K562 (cell line): ENCODE measurements at regions not wholly inside any gene's neighbourhood (a gene's known extent, or its start where the extent isn't known, plus 50 kb on each side); places are given as distances from the start of the nearest gene placed in this dataset.

ENCODE experiments used
- ATAC-seq: fragments of 200-7000 bp; cut with Tn5 transposase; 3 replicates; pipeline ENCODE4 v1.9.1; 2020; ENCODE audit warnings: moderate library complexity
- BruUV-seq: library from RNA; stranded (reverse); fragments of 400-500 nt; replicated peaks from 2 replicates; lab custom pipeline; 2021; lab: Mats Ljungman, UMichigan
- CTCF ChIA-PET: fragments of 300-600 bp; formaldehyde crosslinking; extraction: SDS; loops from one replicate; lab custom pipeline; 2021; ENCODE audit warnings: low intra/inter-chr PET ratio; lab: Yijun Ruan, JAX
- POLR2A ChIA-PET: fragments of 300-600, 350-650 bp; sonication (Branson Sonifier 250); formaldehyde crosslinking; extraction: SDS; loops from one replicate; lab custom pipeline; 2021; ENCODE audit warnings: antibody characterized with exemption, inconsistent platforms; lab: Yijun Ruan, JAX
- DNase-seq, 4 experiments: peaks; one replicate each; pipeline versions ENCODE4 v3.0.0 to v3.0.0-alpha.2; 2011 to 2018; ENCODE audit warnings: low spot score in 3 of 4, mixed read lengths in 3 of 4; ENCODE audit errors: extremely low read depth in 1 of 4
- FAIRE-seq: peaks from 2 replicates; lab custom pipeline; 2011; peaks lifted over from hg19 to GRCh38; lab: Jason Lieb, UNC
- H2AFZ ChIP-seq: 2 replicates; pipeline ENCODE4 v1.6.0; 2011; ENCODE audit warnings: low read depth, low read length, control low read depth, inconsistent platforms
- H3K27ac ChIP-seq: fragments of 200-600 bp; 3 replicates; pipeline ENCODE4 v1.8.0; 2011; ENCODE audit warnings: low read depth, mild to moderate bottlenecking, control low read depth, inconsistent platforms, low read length, moderate library complexity, mixed read lengths; ENCODE audit errors: extremely low read depth
- H3K27me3 ChIP-seq, 2 experiments: fragments of 300-600 bp in 1 of 2; 2 replicates in 1 of 2; 3 replicates in 1 of 2; pipeline versions ENCODE4 v1.6.0 to v1.8.0; 2011; ENCODE audit warnings: inconsistent platforms in 2 of 2, low read length in 2 of 2, mild to moderate bottlenecking in 1 of 2, mixed read lengths in 1 of 2, moderate library complexity in 1 of 2; ENCODE audit not compliant: control insufficient read depth in 2 of 2, insufficient read depth in 2 of 2
- H3K36me3 ChIP-seq: fragments of 300-600 bp; 3 replicates; pipeline ENCODE4 v1.8.0; 2011; ENCODE audit warnings: mild to moderate bottlenecking, low read length, inconsistent platforms; ENCODE audit not compliant: control insufficient read depth, insufficient read depth
- H3K4me1 ChIP-seq, 2 experiments: fragments of 200-600 bp in 1 of 2; replicated peaks in 1 of 2; 2 replicates in 1 of 2; 3 replicates in 1 of 2; pipeline versions ENCODE4 v1.5.1 to v1.8.0; 2011; ENCODE audit warnings: inconsistent platforms in 2 of 2, low read length in 2 of 2, mild to moderate bottlenecking in 1 of 2, mixed read lengths in 1 of 2, moderate library complexity in 1 of 2; ENCODE audit not compliant: control insufficient read depth in 2 of 2, insufficient read depth in 2 of 2
- H3K4me2 ChIP-seq: 2 replicates; pipeline ENCODE4 v1.6.1; 2011; ENCODE audit warnings: low read length, control low read depth, inconsistent platforms, mixed read lengths; ENCODE audit not compliant: insufficient read depth
- H3K4me3 ChIP-seq: fragments of 200-600 bp; sonication (generic), shearing (Covaris generic); 2 replicates; pipeline ENCODE4 v1.5.1; 2016; ENCODE audit warnings: control low read depth, inconsistent platforms
- H3K79me2 ChIP-seq: fragments of 200-600 bp; 3 replicates; pipeline ENCODE4 v1.8.0; 2011; ENCODE audit warnings: low read length, inconsistent platforms; ENCODE audit not compliant: control insufficient read depth, insufficient read depth
- H3K9ac ChIP-seq, 2 experiments: 2 replicates each; pipeline versions ENCODE4 v1.6.0 to v1.6.1; 2011; ENCODE audit warnings: low read depth in 2 of 2, low read length in 2 of 2, control low read depth in 1 of 2, inconsistent platforms in 1 of 2, mild to moderate bottlenecking in 1 of 2, mixed read lengths in 1 of 2; ENCODE audit not compliant: insufficient read depth in 1 of 2
- H3K9me1 ChIP-seq: one replicate; pipeline ENCODE4 v1.6.0; 2011; ENCODE audit warnings: inconsistent platforms, mild to moderate bottlenecking, low read length, moderate library complexity; ENCODE audit not compliant: control insufficient read depth, insufficient read depth
- H3K9me3 ChIP-seq: replicated peaks from 2 replicates; pipeline ENCODE4 v1.5.1; 2011; ENCODE audit warnings: low read depth, low read length, inconsistent platforms; ENCODE audit not compliant: control insufficient read depth, insufficient read depth
- H4K20me1 ChIP-seq: replicated peaks from 2 replicates; pipeline ENCODE4 v1.6.1; 2011; ENCODE audit warnings: low read length, inconsistent platforms, mixed read lengths; ENCODE audit not compliant: control insufficient read depth, insufficient read depth
- BCOR ChIP-seq: fragments of 450-650 bp; IDR thresholded peaks from 2 replicates; pipeline ENCODE4 v1.6.1; 2016
- CBX2 ChIP-seq: fragments of 200-600 bp; sonication (generic); IDR thresholded peaks from one replicate; pipeline ENCODE4 v1.6.1; 2012; ENCODE audit warnings: mild to moderate bottlenecking, low read length, inconsistent platforms; ENCODE audit not compliant: insufficient read depth, poor library complexity, severe bottlenecking
- CXXC5 ChIP-seq: fragments of 250-450 bp; sonication (Bioruptor Pico); IDR thresholded peaks from 2 replicates; pipeline ENCODE4 v1.8.0; 2022; ENCODE audit warnings: inconsistent platforms, mild to moderate bottlenecking, moderate library complexity
- FOXJ3 ChIP-seq: sonication (generic); formaldehyde crosslinking; IDR thresholded peaks from 2 replicates; pipeline ENCODE4 v1.4.0; 2020; ENCODE audit warnings: mild to moderate bottlenecking, missing genetic modification reagents
- HMG20B ChIP-seq: fragments of 250-450 bp; sonication (Bioruptor Pico); IDR thresholded peaks from 2 replicates; pipeline ENCODE4 v1.5.0; 2021; ENCODE audit warnings: mild to moderate bottlenecking
- HNRNPUL1 ChIP-seq: fragments of 200-400 bp; formaldehyde crosslinking; IDR thresholded peaks from 2 replicates; pipeline ENCODE4 v1.6.1; 2017; ENCODE audit warnings: low read length
- HOMEZ ChIP-seq: fragments of 250-450 bp; sonication (Bioruptor Pico); IDR thresholded peaks from 2 replicates; pipeline ENCODE4 v1.4.0; 2020; ENCODE audit warnings: mild to moderate bottlenecking, moderate library complexity
- IRF9 ChIP-seq: fragments of 450-650 bp; IDR thresholded peaks from 2 replicates; pipeline ENCODE4 v1.6.1; 2016; ENCODE audit warnings: missing biosample characterization, missing genetic modification characterization
- KAT7 ChIP-seq: sonication (generic); formaldehyde crosslinking; IDR thresholded peaks from 2 replicates; pipeline ENCODE4 v1.8.0; 2022; ENCODE audit warnings: missing genetic modification reagents, mild to moderate bottlenecking, borderline replicate concordance
- RFX5 ChIP-seq: IDR thresholded peaks from 2 replicates; pipeline ENCODE4 v1.6.1; 2011; ENCODE audit warnings: low read depth, mild to moderate bottlenecking, improper control_type of control experiment, low read length
- SMAD4 ChIP-seq: fragments of 250-450 bp; sonication (Bioruptor Pico); conservative IDR thresholded peaks from 2 replicates; pipeline ENCODE4 v1.8.0; 2021; ENCODE audit warnings: inconsistent platforms, mild to moderate bottlenecking, moderate library complexity
- SMARCB1 ChIP-seq: IDR thresholded peaks from 2 replicates; pipeline ENCODE4 v1.6.1; 2011; ENCODE audit warnings: improper control_type of control experiment, low read depth; ENCODE audit not compliant: insufficient read length
- TGIF2 ChIP-seq: sonication (generic); formaldehyde crosslinking; IDR thresholded peaks from 2 replicates; pipeline ENCODE4 v1.8.1; 2022; ENCODE audit warnings: mild to moderate bottlenecking, missing genetic modification reagents, moderate library complexity
- VEZF1 ChIP-seq: fragments of 200-800 bp; sonication (Bioruptor generic); IDR thresholded peaks from 2 replicates; pipeline ENCODE4 v1.6.1; 2017; ENCODE audit warnings: missing genetic modification characterization, missing compliant biosample characterization
- ZFP36 ChIP-seq: fragments of 150-350 bp; IDR thresholded peaks from 2 replicates; pipeline ENCODE4 v1.6.1; 2018; ENCODE audit warnings: low read length, low read depth; ENCODE audit not compliant: partially characterized antibody
- ZKSCAN1 ChIP-seq: fragments of 150-350 bp; IDR thresholded peaks from 2 replicates; pipeline ENCODE4 v1.6.1; 2016; ENCODE audit warnings: low read depth, low read length
- ZNF217 ChIP-seq: sonication (generic); formaldehyde crosslinking; IDR thresholded peaks from 2 replicates; pipeline ENCODE4 v1.8.0; 2022; ENCODE audit warnings: mild to moderate bottlenecking, missing genetic modification reagents
- ZNF780A ChIP-seq: fragments of 250-450 bp; sonication (Bioruptor Pico); IDR thresholded peaks from 2 replicates; pipeline ENCODE4 v1.5.0; 2021; ENCODE audit warnings: mild to moderate bottlenecking
- WGBS: fragments of 100-300 bp; shearing (Covaris generic); methylation state at CpG from one replicate; pipeline ENCODE4 v1.1.6; 2016; ENCODE audit warnings: low coverage, mixed read lengths; ENCODE audit not compliant: insufficient coverage; ENCODE audit errors: missing lambda C conversion rate; 5-methylcytosine and 5-hydroxymethylcytosine counted together
- in situ Hi-C: fragments of 300-500 bp; cut with MboI; formaldehyde crosslinking; loops from 4 replicates; pipeline ENCODE4 v1.15.0; 2018; ENCODE audit warnings: inconsistent platforms, mixed read lengths
- intact Hi-C: fragments of 100-400 bp; cut with micrococcal nuclease; formaldehyde crosslinking; loops from 2 replicates; pipeline ENCODE4 v1.14.2; 2022

DNA sequence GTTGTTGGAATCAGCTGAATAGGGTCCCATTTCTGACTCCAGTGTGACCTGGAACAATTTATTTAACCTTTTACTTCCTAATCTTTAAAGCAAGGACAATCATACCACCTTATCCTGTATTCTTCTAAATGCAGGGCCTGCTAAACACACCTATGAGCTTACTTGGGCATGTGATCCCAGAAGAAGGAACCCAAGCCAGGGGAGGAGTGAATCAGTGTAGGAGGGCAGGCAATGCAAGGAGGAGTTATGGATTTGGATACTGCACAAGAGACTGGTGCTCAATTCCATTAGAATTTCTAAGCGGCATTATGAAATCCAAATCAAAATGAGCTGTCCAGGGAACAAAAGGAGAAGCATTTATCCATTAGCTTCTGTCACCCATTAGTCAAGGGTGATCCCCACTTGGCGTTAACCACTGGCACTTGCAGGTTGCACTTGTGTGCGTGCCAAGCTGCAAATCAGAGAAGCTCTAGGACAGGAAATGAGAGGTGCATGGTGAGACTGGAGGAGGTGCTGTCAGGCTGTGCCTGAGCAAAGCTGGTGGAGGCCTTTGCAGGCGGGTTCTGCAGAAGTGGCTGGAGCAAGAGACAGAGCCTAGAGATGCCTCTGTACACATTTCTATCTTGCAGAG lies 297.2 kb upstream of the PLXNA2 start (continued):
- no peak for TF ChIP-seq VEZF1 (CRISPR knock-in tag)
- TF ChIP-seq SMAD4, result no peak
- no peak for TF ChIP-seq ZNF780A (CRISPR knock-in tag)
- no peak for TF ChIP-seq TGIF2 (CRISPR knock-in tag)
- TF ChIP-seq HNRNPUL1, result no peak
- no peak for TF ChIP-seq HMG20B (CRISPR knock-in tag)
- TF ChIP-seq ZKSCAN1, result no peak

DNA sequence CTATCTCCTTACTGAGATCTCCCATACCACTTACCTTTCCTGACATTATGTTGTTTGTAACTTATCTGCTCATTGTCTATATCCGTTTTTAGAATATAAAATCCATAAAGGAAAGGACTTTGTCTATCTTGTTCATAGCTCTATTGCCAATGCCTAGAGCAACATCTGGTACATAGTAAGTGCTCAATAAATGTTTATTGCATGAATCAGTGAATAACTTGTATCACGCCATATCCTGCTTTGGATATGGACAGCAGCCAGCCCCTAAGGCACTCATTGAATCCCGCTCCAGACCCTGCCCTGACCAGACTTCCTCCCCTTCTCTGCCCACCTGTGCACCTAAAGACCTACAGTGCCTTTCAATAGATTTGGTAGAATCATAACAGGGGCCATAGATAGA lies 298.1 kb upstream of the PLXNA2 start:
- CTCF ChIA-PET, result no interaction called here
- TF ChIP-seq ZKSCAN1, result no peak
- no peak for TF ChIP-seq RFX5
- no peak for TF ChIP-seq ZNF217 (CRISPR knock-in tag)
- no peak for TF ChIP-seq IRF9 (tag)
- no peak for TF ChIP-seq FOXJ3 (CRISPR knock-in tag)
- no peak for TF ChIP-seq BCOR
- TF ChIP-seq CBX2, result no peak
- no peak for TF ChIP-seq HOMEZ (CRISPR knock-in tag)
- TF ChIP-seq ZFP36, result no peak
- TF ChIP-seq SMARCB1, result no peak
- TF ChIP-seq KAT7 (CRISPR knock-in tag), result no peak
- TF ChIP-seq CXXC5, result no peak

More for the DNA sequence above, 298.1 kb upstream of the PLXNA2 start:
- Histone ChIP-seq H3K36me3 (no peaks in the 10 kb centered on the region), H3K4me2 (no peak overlapping the region), H3K27me3 (peaks cover 0 to 8% of the 10 kb centered on the region in 2 experiments; a peak in 3 of 5 replicates), H3K9ac (no peak overlapping the region), H3K4me1 (no peaks in the 10 kb centered on the region), H3K27ac (no peak overlapping the region), H3K79me2 (no peaks in the 10 kb centered on the region), H3K9me3 (no peaks in the 10 kb centered on the region), H2AFZ (no peak overlapping the region), H3K4me3 (no peak overlapping the region), H3K9me1 (no peaks in the 10 kb centered on the region), H4K20me1 (no peaks in the 10 kb centered on the region)
- no TSS peak for BruUV-seq
- DNase-seq, result no peak
- in situ Hi-C loops, result no loop called here
- ATAC-seq, result no peak
- 2% methylated on average over 3 of the region's 3 CpGs for WGBS
- no peak for FAIRE-seq
- intact Hi-C loops, result no loop called here
- POLR2A ChIA-PET, result no interaction called here
